ENCODE measurements at regions not wholly inside any gene's neighbourhood (a gene's known extent, or its start where the extent isn't known, plus 50 kb on each side); places are given as distances from the start of the nearest gene placed in this dataset.

DNA sequence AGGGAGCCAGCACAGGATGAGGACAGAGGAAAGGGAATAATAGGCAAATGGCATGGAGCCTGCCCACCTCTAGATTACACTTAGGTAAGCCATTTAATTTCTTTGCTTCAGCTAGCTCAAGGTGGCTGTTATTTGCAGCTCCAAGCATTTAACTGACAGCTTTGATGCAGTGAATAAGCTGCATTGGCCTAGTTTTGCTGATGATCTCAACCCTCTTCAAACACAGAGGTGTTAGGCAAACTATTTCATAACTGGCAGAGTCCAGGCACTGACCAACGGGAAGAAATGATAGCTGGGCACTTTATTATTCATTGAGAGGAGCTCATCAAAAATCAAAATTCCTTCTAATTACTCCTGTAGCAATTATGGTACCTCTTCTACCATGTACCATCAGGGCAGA is 317.4 kb downstream of the BMPER start:
- no peak overlapping the region for H3K4me3 ChIP-seq (ENCODE audit: extremely low read depth in 1 of 4, insufficient read depth in 2 of 4, low read depth in 3 of 4, low read length in 4 of 4)
- H2BK12ac ChIP-seq (ENCODE audit: low read depth, low read length), result no peak overlapping the region
- H3K23me2 ChIP-seq (ENCODE audit: low read depth, low read length), result peaks cover 2% of the 10 kb centered on the region; the same call in 1 of the 2 replicates
- no peak overlapping the region for H4K8ac ChIP-seq (ENCODE audit: extremely low read depth, insufficient read depth, low read length)
- H3K9ac ChIP-seq (replicated peaks in 1 of 4; ENCODE audit: extremely low read depth in 1 of 4, low read depth in 3 of 4, low read length in 3 of 4), result no peak overlapping the region
- H3K56ac ChIP-seq (replicated peaks; ENCODE audit: insufficient read length, low read depth, low read length), result no peak overlapping the region
- ChIA-PET CTCF (ENCODE audit: partially characterized antibody) (interaction anchor here (0.6 to 0.9 kb wide), 2 partner anchors 12 to 27 kb away, joined by 3 read pairs; no protein-coding TSS in a partner anchor), POLR2A (ENCODE audit: partially characterized antibody) (no interaction called here)
- H3K4ac ChIP-seq (replicated peaks; ENCODE audit: insufficient read length, low read depth, low read length), result no peak overlapping the region
- no peak overlapping the region for H3K4me2 ChIP-seq (ENCODE audit: insufficient read depth in 1 of 2, low read depth in 2 of 2, low read length in 2 of 2)
- no peak overlapping the region for H2BK20ac ChIP-seq (ENCODE audit: low read length)
- H2AFZ ChIP-seq (ENCODE audit: low read length), result no peak overlapping the region
- H2AK5ac ChIP-seq (ENCODE audit: low read depth, low read length), result no peak overlapping the region
- H3K18ac ChIP-seq (ENCODE audit: extremely low read depth, low read length), result no peak overlapping the region
- H3K23ac ChIP-seq (ENCODE audit: insufficient read length), result no peak overlapping the region
- H3K27me3 ChIP-seq (replicated peaks in 1 of 4; ENCODE audit: control insufficient read depth in 3 of 4, extremely low read depth in 1 of 4, insufficient read depth in 3 of 4, low read length in 3 of 4), result no peaks in the 10 kb centered on the region
- no peak overlapping the region for H2BK15ac ChIP-seq (ENCODE audit: low read length)
- H3K4me1 ChIP-seq (replicated peaks in 1 of 4; ENCODE audit: control insufficient read depth in 3 of 4, insufficient read depth in 4 of 4, low read length in 3 of 4), result peaks cover 0 to 12% (median 2%) of the 10 kb centered on the region in 4 experiments; a peak in 2 of 7 replicates
- H4K5ac ChIP-seq (ENCODE audit: insufficient read length, low read depth, low read length), result no peak overlapping the region
- 85% methylated on average over 1 of the region's 1 CpG; no CpG with 5 or more reads in 1 of the 2 experiments for WGBS, 2 experiments (ENCODE audit: extremely low coverage in 1 of 2, insufficient coverage in 1 of 2, insufficient read length in 1 of 2, insufficient replicate concordance in 2 of 2, low coverage in 1 of 2, low lambda C conversion rate in 2 of 2, missing lambda C conversion rate in 1 of 2)
- FAIRE-seq (no peak), DNase-seq (ENCODE audit: low read depth in 1 of 2, low spot score in 2 of 2) (no peak)
- H3K36me3 ChIP-seq (ENCODE audit: control insufficient read depth in 2 of 4, insufficient read depth in 4 of 4, low read length in 3 of 4), result no peaks in the 10 kb centered on the region
- H2BK120ac ChIP-seq (replicated peaks; ENCODE audit: low read depth, low read length), result no peak overlapping the region
- peaks cover 0 to 2% of the 10 kb centered on the region in 2 experiments for H4K20me1 ChIP-seq (replicated peaks in 1 of 2; ENCODE audit: control insufficient read depth in 1 of 2, insufficient read depth in 2 of 2, low read length in 2 of 2)
- H3K27ac ChIP-seq (ENCODE audit: low read depth, low read length), result no peak overlapping the region
- H3K14ac ChIP-seq (ENCODE audit: insufficient read length), result no peak overlapping the region
- H3K79me2 ChIP-seq (ENCODE audit: control insufficient read depth in 1 of 2, insufficient read depth in 2 of 2, low read length in 2 of 2), result no peaks in the 10 kb centered on the region
- no peaks in the 10 kb centered on the region for H3K9me3 ChIP-seq (ENCODE audit: insufficient read depth in 2 of 2, low read depth in 1 of 2, low read length in 1 of 2)
- H3K79me1 ChIP-seq (ENCODE audit: low read depth, low read length), result no peaks in the 10 kb centered on the region
- no peak overlapping the region for H2BK5ac ChIP-seq (ENCODE audit: low read depth, low read length)
- H4K91ac ChIP-seq (replicated peaks; ENCODE audit: insufficient read length, low read length), result no peak overlapping the region
- TF ChIP-seq CTBP2 (IDR thresholded peaks at IDR 0.05; ENCODE audit: borderline replicate concordance, insufficient read depth, insufficient read length, low read length), result no peak
- no peak for TF ChIP-seq SRF (IDR thresholded peaks at IDR 0.05; ENCODE audit: low read depth, low read length)
- no peak for TF ChIP-seq SUZ12 (IDR thresholded peaks at IDR 0.05; ENCODE audit: low read length)
- no peak for TF ChIP-seq POLR2A (IDR thresholded peaks at IDR 0.05; ENCODE audit: control extremely low read depth in 1 of 2, low read depth in 2 of 2, low read length in 2 of 2)
- TF ChIP-seq KDM1A (IDR thresholded peaks at IDR 0.05; ENCODE audit: borderline replicate concordance, low read length), result no peak
- TF ChIP-seq EP300 (IDR thresholded peaks at IDR 0.05; ENCODE audit: borderline replicate concordance in 1 of 2, low read depth in 2 of 2, low read length in 2 of 2), result no peak
- TF ChIP-seq, protein P1, sequence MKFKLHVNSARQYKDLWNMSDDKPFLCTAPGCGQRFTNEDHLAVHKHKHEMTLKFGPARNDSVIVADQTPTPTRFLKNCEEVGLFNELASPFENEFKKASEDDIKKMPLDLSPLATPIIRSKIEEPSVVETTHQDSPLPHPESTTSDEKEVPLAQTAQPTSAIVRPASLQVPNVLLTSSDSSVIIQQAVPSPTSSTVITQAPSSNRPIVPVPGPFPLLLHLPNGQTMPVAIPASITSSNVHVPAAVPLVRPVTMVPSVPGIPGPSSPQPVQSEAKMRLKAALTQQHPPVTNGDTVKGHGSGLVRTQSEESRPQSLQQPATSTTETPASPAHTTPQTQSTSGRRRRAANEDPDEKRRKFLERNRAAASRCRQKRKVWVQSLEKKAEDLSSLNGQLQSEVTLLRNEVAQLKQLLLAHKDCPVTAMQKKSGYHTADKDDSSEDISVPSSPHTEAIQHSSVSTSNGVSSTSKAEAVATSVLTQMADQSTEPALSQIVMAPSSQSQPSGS (IDR thresholded peaks at IDR 0.05; ENCODE audit: low read length), result no peak
- no peak for TF ChIP-seq RFX5 (IDR thresholded peaks at IDR 0.05; ENCODE audit: borderline replicate concordance, low read depth, low read length)
- no peak for TF ChIP-seq CTCF (IDR thresholded peaks at IDR 0.05; ENCODE audit: control extremely low read depth in 1 of 3, insufficient read depth in 1 of 3, low read depth in 1 of 3, low read length in 3 of 3)
- no peak for TF ChIP-seq JUN (IDR thresholded peaks at IDR 0.05; ENCODE audit: low read depth, low read length)

Measured in H1 (cell line).